T-helper 2 cell treated with Interferon-gamma antibody and Interleukin-4, amounts not matched to agents 100 ng/mL and 5 ng/mL, for 36 hours (primary cell): ENCODE measurements at regions not wholly inside any gene's neighbourhood (a gene's known extent, or its start where the extent isn't known, plus 50 kb on each side); places are given as distances from the start of the nearest gene placed in this dataset.
"Not testable (repeated sequence)": the region's sequence is repeated elsewhere in the genome, so short reads cannot be mapped to it uniquely, and the experiment has no call there.

Experiments used
- intact Hi-C: fragments of 100-400 bp; cut with micrococcal nuclease; formaldehyde crosslinking; loops from one replicate; pipeline ENCODE4 v1.15.1; 2023

DNA sequence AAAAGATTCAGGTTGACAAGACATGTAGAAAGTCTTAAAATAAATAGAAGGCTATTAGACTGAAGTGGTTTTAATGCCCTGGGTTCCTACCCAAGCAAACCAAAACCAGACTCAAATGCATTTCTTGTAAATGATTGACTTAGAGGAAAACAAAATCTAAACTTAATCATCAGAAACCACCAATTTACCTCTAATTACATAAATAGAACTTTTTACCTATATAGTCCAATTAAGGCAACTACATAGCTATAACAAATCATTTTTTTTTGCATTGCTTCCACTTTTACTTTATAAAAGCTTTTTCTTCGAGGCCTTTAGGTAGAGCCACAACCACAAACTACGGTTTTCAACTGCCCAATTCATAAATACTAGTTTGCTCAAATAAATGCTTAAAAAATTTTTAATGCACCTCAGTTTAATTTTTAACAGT is 231.3 kb upstream of the ARHGEF26 start:
- intact Hi-C loops, result no loop called here

DNA sequence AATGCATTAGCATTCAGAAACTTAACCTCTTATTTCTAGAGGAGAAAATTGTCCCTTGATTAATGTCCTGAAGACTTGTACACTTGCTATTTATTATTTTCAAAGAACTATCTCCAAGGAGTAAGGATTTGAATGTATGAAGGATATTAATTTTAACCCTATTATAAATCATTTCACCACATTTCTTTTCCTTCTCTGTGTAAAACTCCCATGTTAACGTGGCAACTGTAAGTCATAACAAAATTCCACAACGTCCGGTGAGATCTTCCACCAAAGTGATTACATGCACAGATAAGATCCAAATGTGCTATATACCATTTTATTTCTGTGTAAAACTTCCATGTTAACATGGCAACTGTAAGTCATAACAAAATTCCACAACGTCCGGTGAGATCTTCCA is 229.1 kb upstream of the ARHGEF26 start:
- intact Hi-C loops, result no loop called here

GRCh38 chr3:153894857-153895256 is 226.3 kb upstream of the ARHGEF26 start:
- intact Hi-C loops, result no loop called here

GRCh38 chr3:153896197-153896596 is 225.0 kb upstream of the ARHGEF26 start:
- intact Hi-C loops, result no loop called here

GRCh38 chr3:153897025-153897723 is 224.0 kb upstream of the ARHGEF26 start:
- intact Hi-C loops, result no loop called here

- intact Hi-C loops, result no loop called here
Measured at GRCh38 chr3:153897842-153898241, 223.3 kb upstream of the ARHGEF26 start.

GRCh38 chr3:153901152-153901551 is 220.0 kb upstream of the ARHGEF26 start:
- intact Hi-C loops, result no loop called here

- intact Hi-C loops, result no loop called here
Measured at GRCh38 chr3:153901991-153902390, 219.2 kb upstream of the ARHGEF26 start.

GRCh38 chr3:153903430-153903829 is 217.8 kb upstream of the ARHGEF26 start:
- intact Hi-C loops, result no loop called here

- intact Hi-C loops, result no loop called here
Measured at GRCh38 chr3:153906366-153906765, 214.8 kb upstream of the ARHGEF26 start.

DNA sequence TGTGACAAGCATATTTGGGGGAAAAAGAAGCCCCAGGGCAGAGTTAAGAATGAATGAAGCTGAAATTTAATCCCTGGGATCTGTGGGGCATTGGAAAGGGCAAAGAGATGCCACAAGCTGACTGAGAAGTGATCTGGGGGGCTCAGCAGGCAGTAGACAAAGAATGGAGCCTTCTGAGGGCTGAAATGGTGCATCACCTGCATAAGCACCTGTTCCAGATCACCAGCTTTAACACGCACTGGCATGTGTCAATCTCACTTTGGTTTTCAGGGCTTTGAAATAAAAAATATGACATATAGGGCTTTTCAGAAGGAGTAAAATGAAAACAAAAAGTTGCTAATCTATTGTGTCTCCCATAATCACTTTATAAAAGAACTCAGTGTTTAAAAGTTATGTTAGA is 210.8 kb upstream of the ARHGEF26 start:
- intact Hi-C loops, result no loop called here

GRCh38 chr3:153911116-153911515 is 210.1 kb upstream of the ARHGEF26 start:
- intact Hi-C loops, result no loop called here

- intact Hi-C loops, result no loop called here
Measured at GRCh38 chr3:153919773-153920172, 201.4 kb upstream of the ARHGEF26 start.

DNA sequence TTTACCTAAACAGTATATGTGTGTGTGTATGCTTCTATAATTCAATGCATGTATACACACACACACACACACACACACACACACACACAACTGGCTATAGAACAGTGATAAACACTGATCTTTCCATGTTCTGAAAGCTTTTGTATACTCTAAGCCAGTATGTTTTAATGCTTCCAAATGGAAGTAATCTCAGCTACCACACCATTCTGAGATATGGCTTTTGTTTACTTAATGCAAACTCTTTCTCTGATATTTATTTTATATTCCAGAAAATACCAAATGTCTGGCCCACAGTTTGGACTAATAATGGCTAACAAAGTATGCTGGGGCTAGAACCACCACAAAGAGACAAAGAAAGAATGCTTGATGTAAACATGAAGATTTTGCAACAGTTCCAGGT is 199.4 kb upstream of the ARHGEF26 start:
- intact Hi-C loops, result no loop called here

DNA sequence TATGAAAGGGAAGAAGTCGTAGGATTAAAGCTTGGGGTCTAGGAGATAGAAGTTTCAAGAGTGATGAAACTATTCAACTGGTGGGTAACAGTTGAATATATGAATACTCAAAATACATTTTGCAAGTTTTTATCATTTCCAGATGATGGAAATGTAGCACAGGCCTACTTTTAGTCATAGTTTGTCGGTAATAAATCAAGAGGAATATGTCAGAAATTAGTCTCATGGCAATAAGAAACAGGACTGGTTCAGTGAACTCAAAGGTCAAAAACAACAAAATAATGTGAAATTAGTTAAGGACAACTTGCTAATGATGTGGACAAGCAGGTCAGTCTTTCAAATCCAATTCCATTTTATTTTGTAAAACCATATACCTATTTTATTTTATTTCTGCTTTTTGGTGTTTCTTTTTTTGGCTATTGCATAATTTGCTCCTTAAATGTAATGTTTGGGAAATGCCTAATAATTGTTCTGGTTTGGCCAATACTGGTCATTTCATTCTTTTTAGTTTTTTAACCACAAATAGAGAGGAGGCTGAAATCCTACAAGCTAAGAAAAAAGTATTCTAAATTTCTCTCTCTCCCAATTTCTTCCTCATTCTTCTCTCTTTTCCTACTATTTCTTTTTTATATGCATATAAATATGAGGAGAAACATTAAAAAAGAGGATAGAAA is 195.2 kb upstream of the ARHGEF26 start:
- intact Hi-C loops, result no loop called here

DNA sequence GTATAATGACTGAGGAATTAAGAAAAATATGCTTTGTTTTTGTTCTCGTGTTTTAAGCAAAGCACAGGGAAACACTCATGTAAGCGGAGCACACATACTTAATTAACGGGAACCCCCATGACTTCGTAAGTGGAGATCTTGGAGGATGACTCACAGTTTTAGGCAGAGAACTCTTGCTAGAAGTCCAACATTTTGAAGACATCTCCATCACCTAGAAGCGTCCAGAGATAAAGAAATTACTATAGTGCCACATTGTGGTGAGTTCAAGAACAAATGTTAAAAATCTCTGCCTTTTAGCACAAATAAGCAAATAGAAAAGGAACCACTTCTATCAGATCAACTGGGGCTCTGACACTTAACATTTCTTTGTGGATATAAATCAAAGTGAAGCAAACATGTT is 194.1 kb upstream of the ARHGEF26 start:
- intact Hi-C loops, result no loop called here

DNA sequence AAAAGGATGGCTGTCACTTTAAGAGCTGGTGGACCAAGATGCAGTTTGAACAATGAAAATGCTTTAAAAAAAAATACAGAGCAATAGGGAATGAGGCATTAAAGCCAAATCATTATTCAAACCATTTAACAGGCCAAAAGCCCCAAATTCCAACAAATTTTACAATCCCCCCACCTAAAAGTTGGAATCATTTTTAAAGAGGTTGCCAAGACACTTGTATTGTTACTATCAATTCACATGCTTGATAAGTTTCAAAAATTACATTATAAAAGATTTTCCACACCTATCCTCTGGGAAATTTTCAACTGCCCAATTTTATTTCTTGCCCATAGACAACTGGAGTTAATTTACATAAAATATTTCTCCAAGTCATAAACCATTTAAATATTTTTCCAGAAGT is 192.3 kb upstream of the ARHGEF26 start:
- intact Hi-C loops, result no loop called here

- intact Hi-C loops, result not testable (repeated sequence)
Measured at GRCh38 chr3:153933481-153933880, 187.7 kb upstream of the ARHGEF26 start.

DNA sequence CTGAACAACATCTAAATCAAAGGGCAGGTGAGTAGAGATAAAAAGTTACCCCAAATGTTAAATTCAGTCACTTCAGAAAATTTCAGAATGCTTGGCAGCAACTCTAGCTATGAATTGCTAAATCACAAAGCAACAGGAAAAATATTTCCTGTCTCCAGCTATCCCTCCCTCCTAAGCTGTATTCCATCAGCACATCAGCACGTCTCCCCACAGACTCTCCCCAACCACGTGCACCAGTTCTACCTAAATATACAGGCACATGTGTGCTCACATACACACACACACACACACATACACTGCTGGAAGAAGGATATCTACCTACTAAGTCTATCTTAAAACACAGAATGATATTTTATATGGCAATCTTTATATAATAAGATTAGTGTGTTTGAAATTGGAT is 177.1 kb upstream of the ARHGEF26 start:
- intact Hi-C loops, result no loop called here

DNA sequence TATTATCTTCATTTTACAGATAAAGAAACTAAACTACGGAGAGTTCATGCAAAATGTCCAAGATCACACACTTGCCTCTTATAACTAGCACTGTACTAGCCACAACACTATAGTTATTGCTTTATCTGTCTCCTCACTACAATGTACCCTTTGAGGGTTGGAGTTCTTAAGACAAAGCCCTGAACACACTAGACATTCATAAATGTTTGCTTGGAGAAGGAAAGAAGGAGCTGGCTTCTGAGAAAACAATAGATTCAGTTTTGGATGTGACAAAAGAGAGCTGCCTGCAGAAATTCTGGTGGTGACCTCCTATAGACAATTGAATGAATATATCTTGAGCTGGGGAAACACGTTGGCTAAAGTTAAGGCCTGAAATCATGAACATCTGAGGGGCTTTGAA is 169.9 kb upstream of the ARHGEF26 start:
- intact Hi-C loops, result no loop called here

- intact Hi-C loops, result no loop called here
Measured at GRCh38 chr3:153952091-153952490, 169.1 kb upstream of the ARHGEF26 start.

- intact Hi-C loops, result no loop called here
Measured at GRCh38 chr3:153956613-153957012, 164.6 kb upstream of the ARHGEF26 start.

GRCh38 chr3:153957421-153957820 is 163.8 kb upstream of the ARHGEF26 start:
- intact Hi-C loops, result no loop called here
